GM10248 (cell line): ENCODE measurements at regions not wholly inside any gene's neighbourhood (a gene's known extent, or its start where the extent isn't known, plus 50 kb on each side); places are given as distances from the start of the nearest gene placed in this dataset.

Experiments
- CTCF ChIA-PET: fragments of 300-600 bp; sonication (Branson Sonifier 250); formaldehyde crosslinking; extraction: SDS; loops from one replicate; lab custom pipeline; 2021; ENCODE audit warnings: antibody characterized with exemption; lab: Yijun Ruan, JAX
- POLR2A ChIA-PET: fragments of 350-650 bp; sonication (Branson Sonifier 250); formaldehyde crosslinking; extraction: SDS; loops from one replicate; lab custom pipeline; 2020; ENCODE audit warnings: antibody characterized with exemption; lab: Yijun Ruan, JAX
- DNase-seq: peaks from one replicate; pipeline ENCODE4 v3.0.0; 2012; ENCODE audit errors: extremely low spot score
- TF ChIP-seq, protein P1 (sequence below): IDR thresholded peaks from 2 replicates; pipeline ENCODE4 v1.5.1; 2012; ENCODE audit warnings: mild to moderate bottlenecking, low read depth; ENCODE audit errors: extremely low read depth, missing control alignments, control extremely low read depth

DNA sequence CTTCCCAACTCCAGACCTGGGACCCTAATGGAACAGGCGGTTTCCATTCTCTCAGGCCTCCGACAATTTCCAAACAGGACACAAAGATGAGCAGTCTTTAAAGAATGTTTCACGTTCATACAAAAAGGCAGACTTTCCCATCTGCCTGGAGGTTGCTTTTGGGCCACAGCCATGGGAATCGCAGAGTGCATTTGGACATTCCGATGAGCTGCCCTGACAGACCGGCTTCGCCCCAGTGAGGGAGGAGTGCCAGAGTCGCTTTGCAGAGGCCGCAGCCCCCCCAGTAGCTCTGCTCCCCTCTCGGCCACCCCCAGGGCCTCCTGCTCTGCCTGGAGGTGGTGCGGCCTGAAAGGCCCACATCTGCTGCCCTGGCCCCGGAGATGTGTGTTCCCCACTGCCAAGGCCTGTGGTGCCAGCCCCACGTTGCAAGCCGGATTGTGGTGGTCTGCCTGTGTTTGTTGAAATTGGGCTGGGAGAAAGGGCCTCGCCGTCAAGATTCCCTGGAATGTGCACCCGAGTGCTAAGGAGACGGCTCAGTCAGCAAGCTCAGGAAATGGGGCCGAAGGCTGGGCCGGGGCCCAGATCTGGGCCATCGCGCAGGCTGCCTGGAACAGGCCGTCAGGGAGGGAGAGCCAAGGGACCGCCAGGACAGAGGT, 89.8 kb downstream of the C16orf95 start:
- CTCF ChIA-PET: interaction anchor here (1.4 kb wide), 2 partner anchors 10 to 13 kb away, joined by 3 to 4 read pairs; no protein-coding TSS in a partner anchor
- no peak for DNase-seq
- TF ChIP-seq, protein P1, sequence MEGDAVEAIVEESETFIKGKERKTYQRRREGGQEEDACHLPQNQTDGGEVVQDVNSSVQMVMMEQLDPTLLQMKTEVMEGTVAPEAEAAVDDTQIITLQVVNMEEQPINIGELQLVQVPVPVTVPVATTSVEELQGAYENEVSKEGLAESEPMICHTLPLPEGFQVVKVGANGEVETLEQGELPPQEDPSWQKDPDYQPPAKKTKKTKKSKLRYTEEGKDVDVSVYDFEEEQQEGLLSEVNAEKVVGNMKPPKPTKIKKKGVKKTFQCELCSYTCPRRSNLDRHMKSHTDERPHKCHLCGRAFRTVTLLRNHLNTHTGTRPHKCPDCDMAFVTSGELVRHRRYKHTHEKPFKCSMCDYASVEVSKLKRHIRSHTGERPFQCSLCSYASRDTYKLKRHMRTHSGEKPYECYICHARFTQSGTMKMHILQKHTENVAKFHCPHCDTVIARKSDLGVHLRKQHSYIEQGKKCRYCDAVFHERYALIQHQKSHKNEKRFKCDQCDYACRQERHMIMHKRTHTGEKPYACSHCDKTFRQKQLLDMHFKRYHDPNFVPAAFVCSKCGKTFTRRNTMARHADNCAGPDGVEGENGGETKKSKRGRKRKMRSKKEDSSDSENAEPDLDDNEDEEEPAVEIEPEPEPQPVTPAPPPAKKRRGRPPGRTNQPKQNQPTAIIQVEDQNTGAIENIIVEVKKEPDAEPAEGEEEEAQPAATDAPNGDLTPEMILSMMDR: no peak
- POLR2A ChIA-PET: no interaction called here

DNA sequence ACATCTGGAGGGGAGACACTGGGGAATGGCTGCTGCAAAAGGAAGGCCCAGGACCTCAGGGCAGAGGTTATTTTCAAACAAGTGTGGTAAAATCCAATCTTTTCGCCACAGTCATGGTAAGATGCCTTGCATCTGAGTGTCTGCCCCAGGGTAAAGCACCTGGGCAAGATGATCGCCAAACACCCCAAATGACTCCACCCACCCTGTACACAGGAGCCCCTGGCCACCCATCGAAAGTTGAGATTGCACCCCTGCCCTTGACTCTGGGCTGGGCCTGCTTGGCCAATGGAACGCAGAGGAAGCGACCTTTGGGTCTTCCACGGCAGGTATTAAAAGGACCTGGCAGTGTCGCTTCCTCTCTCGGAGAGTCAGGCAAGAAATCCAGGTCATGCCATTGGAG, 88.8 kb downstream of the C16orf95 start:
- DNase-seq: no peak
- TF ChIP-seq, protein P1: no peak
- ChIA-PET POLR2A (no interaction called here), CTCF (no interaction called here)

DNA sequence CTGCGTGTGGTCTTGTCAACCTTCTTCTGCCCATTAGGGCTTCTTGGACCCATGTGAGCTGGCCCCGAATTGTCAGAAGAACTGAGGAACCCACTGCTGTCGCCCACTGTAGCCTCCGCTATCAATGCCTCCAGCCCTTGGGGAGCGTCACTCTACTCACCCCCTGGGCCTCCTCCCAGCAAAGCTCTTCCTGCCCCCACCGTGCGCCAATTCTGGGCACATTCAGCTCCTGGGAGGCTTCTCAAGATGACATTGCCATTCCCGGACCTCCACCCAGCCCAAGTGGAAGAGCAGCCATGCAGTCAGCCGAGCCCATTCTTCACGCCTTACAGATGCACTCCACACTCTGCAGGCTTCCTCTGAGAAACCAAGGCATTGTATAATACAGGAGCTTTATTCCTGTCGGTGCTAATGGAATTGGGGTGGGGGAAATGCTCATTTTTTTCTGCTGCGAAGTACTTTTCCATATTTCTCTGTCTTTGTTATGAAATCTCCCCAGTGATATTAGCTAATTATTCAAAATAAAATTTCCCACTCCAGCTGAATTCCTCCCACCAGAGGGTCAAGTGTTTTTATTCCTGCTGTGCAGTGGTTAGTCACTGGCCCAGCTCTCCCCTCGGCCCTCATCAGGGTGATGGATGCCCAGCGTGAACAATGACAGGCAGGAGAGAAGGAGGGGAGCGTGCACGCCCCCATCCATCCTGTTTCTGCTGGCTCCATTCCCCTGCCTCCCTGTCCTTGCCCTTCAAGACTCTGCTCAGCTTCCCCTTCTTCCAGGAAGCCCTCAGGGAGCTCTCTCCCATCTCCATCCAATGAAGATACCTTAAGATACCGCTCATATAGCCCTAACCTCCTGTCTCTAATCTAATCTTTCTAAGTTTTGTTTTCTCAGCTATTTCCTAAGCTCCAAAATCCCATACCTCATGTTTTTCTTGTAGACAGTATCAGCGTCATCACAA, 87.7 kb downstream of the C16orf95 start:
- no peak for DNase-seq
- TF ChIP-seq, protein P1: no peak
- POLR2A ChIA-PET: no interaction called here
- CTCF ChIA-PET: interaction anchor here (1.0 to 1.3 kb wide), 5 partner anchors 9 to 665 kb away, joined by 3 to 5 read pairs (median 3); no protein-coding TSS in a partner anchor

DNA sequence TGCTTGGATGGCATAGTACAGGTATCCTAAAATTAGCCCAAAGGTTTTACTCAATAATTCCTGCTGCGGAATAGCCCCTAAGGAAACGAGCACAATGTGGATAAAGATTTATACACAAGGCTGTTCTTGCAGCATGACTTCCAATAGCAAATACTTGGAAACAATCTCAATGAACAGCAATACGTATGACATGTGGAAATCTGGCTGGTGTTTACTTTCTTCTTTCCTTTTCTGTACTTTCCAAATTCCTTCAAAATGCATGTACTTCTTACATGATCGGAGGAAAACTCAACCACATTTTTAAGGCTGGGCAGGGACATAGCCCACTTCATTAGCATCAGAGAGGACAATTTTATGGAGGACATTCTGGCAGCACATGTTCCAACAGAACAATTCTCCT, 86.6 kb downstream of the C16orf95 start:
- POLR2A ChIA-PET: no interaction called here
- TF ChIP-seq, protein P1: no peak
- CTCF ChIA-PET: no interaction called here
- no peak for DNase-seq

DNA sequence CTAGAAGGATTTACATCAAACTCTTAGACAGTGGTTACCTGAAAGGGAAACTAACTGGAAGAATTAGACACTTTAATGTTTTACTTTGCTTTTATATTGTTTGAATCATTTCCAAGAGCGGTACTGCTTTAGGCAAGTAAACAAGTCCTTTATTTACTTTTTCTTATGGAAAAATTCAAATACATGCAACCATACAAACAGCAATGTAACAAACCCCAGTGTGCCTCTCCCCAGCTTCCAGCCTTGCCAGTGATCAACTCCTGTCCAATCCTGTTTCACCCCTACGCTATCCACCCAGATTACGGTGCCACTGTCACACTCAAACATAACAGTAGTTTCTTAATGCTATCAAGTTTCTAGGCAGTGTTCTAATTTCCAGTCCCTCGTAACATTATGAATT, 85.9 kb downstream of the C16orf95 start:
- POLR2A ChIA-PET: no interaction called here
- no peak for DNase-seq
- TF ChIP-seq, protein P1: no peak
- CTCF ChIA-PET: no interaction called here

DNA sequence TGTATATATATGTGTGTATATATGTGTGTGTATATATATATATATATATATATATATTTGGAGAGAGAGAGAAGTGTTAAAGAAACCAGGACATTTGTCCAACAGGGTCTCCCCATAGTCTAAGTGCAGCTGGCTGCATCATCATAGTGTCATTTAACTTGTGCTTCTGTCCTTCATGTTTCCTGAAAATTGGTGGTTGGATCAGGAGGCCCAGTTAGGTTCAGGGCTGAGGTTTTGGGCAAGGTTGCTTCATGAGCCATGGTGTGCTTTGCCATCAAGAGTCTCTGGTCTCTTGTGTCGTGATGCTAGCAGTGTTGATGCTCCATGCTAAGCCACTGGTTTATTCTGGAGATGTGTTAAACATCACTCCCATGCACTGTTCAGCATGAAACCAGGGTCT, 85.3 kb downstream of the C16orf95 start:
- CTCF ChIA-PET: no interaction called here
- POLR2A ChIA-PET: no interaction called here
- TF ChIP-seq, protein P1: no peak

More for the DNA sequence above, 85.3 kb downstream of the C16orf95 start:
- DNase-seq: no peak
